ENCODE measurements at regions not wholly inside any gene's neighbourhood (a gene's known extent, or its start where the extent isn't known, plus 50 kb on each side); places are given as distances from the start of the nearest gene placed in this dataset.
"Not testable (repeated sequence)": the region's sequence is repeated elsewhere in the genome, so short reads cannot be mapped to it uniquely, and the experiment has no call there.

DNA sequence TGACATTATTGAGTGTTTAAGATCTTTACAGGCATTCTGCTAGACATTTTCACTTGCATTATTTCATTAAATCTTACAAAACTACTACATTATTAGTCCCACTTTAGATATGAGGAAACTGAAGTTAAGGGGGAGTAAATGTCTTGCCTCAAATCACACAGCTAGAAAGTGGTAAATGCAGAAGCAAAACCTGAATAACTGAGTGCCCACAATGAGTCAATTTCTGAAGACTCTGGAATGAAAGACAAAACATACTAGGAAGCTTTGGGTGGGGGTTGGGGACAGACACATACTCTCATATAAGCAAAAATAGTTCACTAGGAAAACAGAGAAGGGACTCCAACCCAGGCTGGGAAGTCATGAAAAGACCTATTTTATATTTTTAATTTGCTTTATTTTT, 214.4 kb upstream of the LRATD1 start:
- no peak for DNase-seq

DNA sequence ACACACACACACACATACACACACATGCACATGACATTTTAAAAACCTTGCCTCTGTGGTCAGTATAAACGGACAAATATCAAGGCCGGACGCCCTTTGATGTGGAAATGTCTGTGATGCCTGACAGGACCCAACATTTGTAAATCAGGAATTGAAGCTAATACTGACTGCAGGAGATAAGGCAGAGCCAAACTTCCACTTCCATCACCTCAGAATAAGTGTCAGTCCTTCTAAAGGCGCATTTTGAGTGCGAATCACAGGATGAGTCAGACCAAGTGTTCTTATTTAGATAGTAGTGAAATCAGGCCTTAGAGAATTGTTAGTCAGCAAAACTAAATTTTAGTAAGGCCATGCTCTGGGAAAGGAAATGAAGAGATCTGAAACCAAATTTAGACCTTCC, 211.7 kb upstream of the LRATD1 start:
- DNase-seq: no peak

- DNase-seq: no peak
These were observed 210.1 kb upstream of the LRATD1 start for GRCh38 chr2:14422426-14422825.

DNA sequence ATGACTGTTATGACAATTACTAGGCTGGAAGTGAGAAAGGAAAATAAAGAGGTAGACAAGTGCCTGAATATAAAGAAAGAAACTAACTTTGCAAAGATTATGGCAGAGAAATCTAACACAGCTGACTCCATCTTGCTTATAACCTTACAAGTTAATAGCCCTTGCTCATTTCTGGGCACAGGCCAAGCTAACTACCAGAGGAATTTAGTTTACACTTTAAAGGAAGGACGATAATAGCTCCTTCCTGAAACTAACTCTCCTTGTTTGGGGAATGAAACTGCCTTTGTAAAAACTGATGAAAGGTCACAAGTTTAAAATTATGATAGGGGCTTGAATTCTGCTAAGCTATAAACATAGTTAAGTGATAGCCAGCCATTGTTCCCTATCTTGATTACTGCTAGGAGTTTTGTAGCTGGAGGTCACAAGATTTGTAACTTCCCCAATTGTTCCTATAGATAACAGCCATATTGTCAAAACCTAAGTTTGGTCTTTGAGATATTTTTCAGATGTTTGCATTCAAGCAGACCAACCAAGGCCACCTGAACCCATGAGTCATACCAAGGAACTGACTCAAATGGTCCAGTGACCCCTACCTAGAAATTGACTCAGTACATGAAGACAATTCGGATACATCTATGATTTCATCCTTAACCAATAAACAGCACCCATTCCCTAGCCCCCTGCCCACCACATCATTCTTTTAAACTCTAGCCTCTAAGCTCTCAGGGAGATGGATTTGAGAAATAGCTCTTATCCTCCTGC, 209.2 kb upstream of the LRATD1 start:
- DNase-seq: no peak

- no peak for DNase-seq
These were observed 207.8 kb upstream of the LRATD1 start for GRCh38 chr2:14424478-14425390.

- no peak for DNase-seq
These were observed 206.6 kb upstream of the LRATD1 start for GRCh38 chr2:14425869-14426268.

GRCh38 chr2:14428056-14428455, 204.5 kb upstream of the LRATD1 start:
- DNase-seq: no peak

- DNase-seq: no peak
These were observed 198.5 kb upstream of the LRATD1 start for GRCh38 chr2:14433946-14434495.

DNA sequence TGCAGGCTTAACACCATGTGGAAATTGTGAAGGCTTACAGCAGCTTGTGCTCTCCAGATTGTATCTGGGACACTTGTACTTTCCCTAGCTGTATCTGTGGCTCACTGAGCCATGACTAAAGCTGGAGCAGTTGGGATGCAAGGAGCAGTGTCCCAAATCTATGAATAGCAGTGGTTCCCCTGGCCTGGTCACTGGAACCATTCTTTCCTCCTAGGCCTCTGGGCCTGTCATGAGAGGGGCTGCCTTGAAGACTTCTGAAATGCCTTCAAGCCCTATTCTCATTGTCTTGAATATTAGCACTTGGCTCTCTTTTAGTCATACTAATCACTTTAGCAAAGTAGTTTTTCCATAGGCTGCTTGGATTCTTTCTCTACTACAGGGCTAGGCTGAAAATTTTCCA, 186.8 kb upstream of the LRATD1 start:
- no peak for DNase-seq

DNA sequence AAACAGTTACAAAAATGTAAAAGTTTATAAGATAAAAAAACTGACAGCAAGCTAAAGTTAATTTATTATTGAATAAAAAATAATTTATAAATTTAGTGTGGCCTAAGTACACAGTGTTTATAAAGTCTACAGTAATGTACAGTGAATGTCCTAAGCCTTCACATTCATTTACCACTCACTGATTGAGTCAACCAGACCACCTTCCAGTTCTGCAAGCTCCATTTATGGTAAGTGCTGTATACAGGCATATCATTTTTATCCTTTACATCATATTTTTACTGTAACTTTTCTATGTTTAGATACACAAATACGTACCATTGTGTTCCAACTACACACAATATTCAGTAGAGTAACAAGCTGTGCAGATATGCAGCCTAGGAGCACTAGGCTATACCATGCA, 184.2 kb upstream of the LRATD1 start:
- DNase-seq: no peak

DNA sequence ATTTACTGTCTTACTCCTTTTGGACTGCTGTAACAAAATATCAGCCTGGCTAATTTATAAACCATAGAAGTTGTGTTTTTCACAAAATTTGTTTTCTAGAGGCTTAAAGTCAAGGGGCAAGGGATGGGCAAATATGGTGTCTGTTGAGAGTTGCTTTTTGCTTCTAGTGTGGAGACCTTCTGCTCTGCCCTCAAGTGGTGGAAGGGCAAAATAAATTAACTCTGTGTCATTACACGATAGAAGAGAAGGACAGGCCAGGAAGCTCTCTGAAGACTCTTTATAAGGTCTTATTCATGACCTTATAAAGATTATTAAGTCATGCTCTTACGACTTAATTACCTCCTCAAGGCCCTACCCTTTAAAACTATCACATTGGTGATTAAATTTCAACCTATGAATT, 181.2 kb upstream of the LRATD1 start:
- DNase-seq: no peak

DNA sequence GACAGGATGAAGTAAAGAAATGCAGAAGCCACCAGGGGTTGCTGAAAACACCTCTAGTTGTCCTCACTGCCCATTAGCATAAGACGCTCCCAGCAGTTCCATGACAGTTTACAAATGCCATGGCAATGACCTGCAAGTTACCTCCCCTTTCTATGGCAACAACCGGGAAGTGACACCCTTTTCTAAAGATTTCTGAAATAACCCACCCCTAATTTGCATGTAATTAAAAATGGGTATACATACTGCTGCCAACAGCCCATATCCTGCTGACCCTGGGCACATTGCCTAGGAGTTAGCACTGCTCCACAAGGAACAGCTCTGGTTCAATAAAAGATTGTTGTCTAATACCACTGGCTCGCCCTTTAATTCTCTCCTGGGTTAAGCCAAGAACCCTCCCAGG, 178.3 kb upstream of the LRATD1 start:
- DNase-seq: no peak

GRCh38 chr2:14459786-14460325, 172.7 kb upstream of the LRATD1 start:
- no peak for DNase-seq

GRCh38 chr2:14475994-14476393, 156.5 kb upstream of the LRATD1 start:
- no peak for DNase-seq

DNA sequence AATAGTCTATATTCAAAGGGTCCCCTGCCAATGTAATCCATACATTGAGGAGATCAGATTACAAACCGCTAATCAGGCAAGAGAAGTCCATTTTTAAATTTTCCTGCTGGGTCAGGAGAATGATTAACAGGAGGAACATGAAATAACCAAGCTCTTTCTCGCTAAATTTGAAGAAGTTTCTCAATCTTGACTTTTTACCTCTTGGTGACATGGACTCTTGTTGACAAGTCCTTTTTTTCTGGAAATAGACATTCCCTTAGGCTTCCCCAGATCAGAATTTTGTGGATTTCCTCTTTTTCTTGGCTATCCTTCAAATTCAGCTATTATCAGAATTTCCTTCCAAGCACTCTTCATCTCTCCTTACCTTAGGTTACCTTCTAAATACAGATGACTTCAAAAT, 153.0 kb upstream of the LRATD1 start:
- DNase-seq: no peak

DNA sequence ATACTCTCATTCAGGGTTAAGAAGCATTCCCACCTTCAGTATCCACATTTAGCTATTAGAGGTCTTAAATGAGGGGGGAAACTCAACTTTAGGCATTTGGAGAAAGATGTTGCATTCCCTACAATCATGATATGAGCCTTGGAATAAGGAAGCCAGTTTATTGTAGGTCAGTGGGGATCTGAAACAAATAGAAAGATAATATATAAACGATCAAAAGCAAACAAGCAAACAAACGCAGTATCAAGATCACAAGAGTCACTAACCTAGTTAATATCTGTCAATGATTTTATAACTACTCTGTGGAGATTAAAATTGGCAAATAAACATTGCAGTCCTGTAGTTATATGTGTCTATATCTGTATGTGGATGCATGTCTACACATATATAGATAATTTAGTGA, 152.4 kb upstream of the LRATD1 start:
- no peak for DNase-seq

- no peak for DNase-seq
These were observed 151.6 kb upstream of the LRATD1 start for GRCh38 chr2:14480906-14481305.

DNA sequence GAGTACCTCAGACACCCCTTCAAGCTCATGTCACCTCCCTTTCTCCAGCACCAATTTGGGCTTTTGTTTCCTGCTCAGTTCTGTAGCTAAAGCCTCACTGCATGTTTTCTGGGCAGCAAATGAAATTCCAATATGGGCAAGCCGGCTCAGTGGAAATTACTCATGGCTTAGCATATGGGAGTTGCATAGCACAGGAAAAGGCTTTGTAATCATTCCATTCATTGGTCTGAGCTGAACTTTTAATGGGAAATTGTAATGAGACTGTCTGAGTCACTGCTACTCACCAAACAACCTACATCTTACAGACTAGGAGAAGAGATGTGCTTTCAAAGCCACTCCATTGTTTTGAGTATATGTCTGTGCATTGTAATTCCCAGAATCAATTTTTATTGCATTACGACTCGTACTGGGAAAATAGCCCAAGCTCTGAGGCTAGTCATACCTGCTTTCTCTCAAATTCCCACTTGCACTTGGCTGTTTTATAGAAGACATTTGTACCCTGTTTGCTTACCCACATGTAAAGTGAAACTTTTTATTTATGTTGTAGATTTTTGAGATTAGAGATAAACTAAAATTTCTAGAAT, 139.5 kb upstream of the LRATD1 start:
- no peak for DNase-seq

- no peak for DNase-seq
These were observed 137.8 kb upstream of the LRATD1 start for GRCh38 chr2:14494759-14495158.

- no peak for DNase-seq
These were observed 131.5 kb upstream of the LRATD1 start for GRCh38 chr2:14501061-14501460.

GRCh38 chr2:14506955-14507354, 125.6 kb upstream of the LRATD1 start:
- DNase-seq: not testable (repeated sequence)

- DNase-seq: no peak
These were observed 121.0 kb upstream of the LRATD1 start for GRCh38 chr2:14511541-14511940.

- no peak for DNase-seq
These were observed 118.6 kb upstream of the LRATD1 start for GRCh38 chr2:14513903-14514302.
